Endothelial cell of umbilical vein (primary cell): ENCODE measurements at regions not wholly inside any gene's neighbourhood (a gene's known extent, or its start where the extent isn't known, plus 50 kb on each side); places are given as distances from the start of the nearest gene placed in this dataset.

Source experiments
- CTCF ChIP-seq, 2 donors: IDR thresholded peaks; 1 replicate in 1 of 2; 2 replicates in 1 of 2; pipeline ENCODE4 v1.5.1; 2011; ENCODE audit warnings: low read length in 2 of 2, mild to moderate bottlenecking in 2 of 2, moderate library complexity in 2 of 2, control low read depth in 1 of 2, inconsistent platforms in 1 of 2, low read depth in 1 of 2; ENCODE audit not compliant: insufficient read depth in 1 of 2; ENCODE audit errors: extremely low read depth in 1 of 2
- EZH2 ChIP-seq: IDR thresholded peaks from 2 replicates; pipeline ENCODE4 v1.6.1; 2012; ENCODE audit warnings: borderline replicate concordance, low read depth, mild to moderate bottlenecking, moderate library complexity, low read length, inconsistent platforms; ENCODE audit not compliant: severe bottlenecking
- FOS ChIP-seq: IDR thresholded peaks from 2 replicates; pipeline ENCODE4 v1.6.1; 2011; ENCODE audit warnings: mild to moderate bottlenecking, low read length, moderate library complexity, borderline replicate concordance; ENCODE audit not compliant: insufficient read depth
- JUN ChIP-seq: IDR thresholded peaks from 2 replicates; pipeline ENCODE4 v1.6.1; 2011; ENCODE audit warnings: borderline replicate concordance, low read depth; ENCODE audit not compliant: insufficient read length, insufficient read depth
- MYC ChIP-seq: IDR thresholded peaks from one replicate; pipeline ENCODE4 v1.6.1; 2011; ENCODE audit warnings: mild to moderate bottlenecking, low read depth, low read length
- POLR2A ChIP-seq: IDR thresholded peaks from 2 replicates; pipeline ENCODE4 v1.6.1; 2012; ENCODE audit warnings: low read depth, mild to moderate bottlenecking, control low read depth, low read length
- POLR2AphosphoS5 ChIP-seq: IDR thresholded peaks from 2 replicates; pipeline ENCODE4 v1.6.1; 2012; ENCODE audit warnings: low read depth, mild to moderate bottlenecking, control low read depth, low read length, moderate library complexity; ENCODE audit not compliant: insufficient read depth
- TF ChIP-seq, protein P1 (sequence below): IDR thresholded peaks from 2 replicates; pipeline ENCODE4 v1.6.1; 2011; ENCODE audit not compliant: insufficient read depth, insufficient read length

GRCh38 chr5:3060283-3060682 is 308.8 kb upstream of the IRX2 start:
- TF ChIP-seq POLR2A, result no peak
- no peak for TF ChIP-seq CTCF (IDR thresholded peaks at IDR 0.05; ENCODE audit: extremely low read depth in 1 of 2, insufficient read depth in 1 of 2, low read depth in 1 of 2, low read length in 2 of 2)
- no peak for TF ChIP-seq JUN
- TF ChIP-seq EZH2, result no peak
- TF ChIP-seq, protein P1, sequence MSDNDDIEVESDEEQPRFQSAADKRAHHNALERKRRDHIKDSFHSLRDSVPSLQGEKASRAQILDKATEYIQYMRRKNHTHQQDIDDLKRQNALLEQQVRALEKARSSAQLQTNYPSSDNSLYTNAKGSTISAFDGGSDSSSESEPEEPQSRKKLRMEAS, result no peak
- no peak for TF ChIP-seq MYC
- TF ChIP-seq POLR2AphosphoS5, result no peak
- no peak for TF ChIP-seq FOS
